Endothelial cell (in vitro differentiated cells): ENCODE measurements at regions not wholly inside any gene's neighbourhood (a gene's known extent, or its start where the extent isn't known, plus 50 kb on each side); places are given as distances from the start of the nearest gene placed in this dataset.

Experiments used
- DNase-seq: peaks from one replicate; pipeline ENCODE4 v3.0.0; 2021; ENCODE audit warnings: low spot score
- H3K27ac Mint-ChIP-seq: one replicate; pipeline ENCODE4 v1.8.0; 2021; ENCODE audit warnings: mixed read lengths, inconsistent platforms; ENCODE audit not compliant: unreplicated experiment
- H3K27me3 Mint-ChIP-seq: one replicate; pipeline ENCODE4 v1.8.0; 2021; ENCODE audit warnings: mild to moderate bottlenecking, moderate library complexity, mixed read lengths, inconsistent platforms; ENCODE audit not compliant: unreplicated experiment
- H3K36me3 Mint-ChIP-seq: one replicate; pipeline ENCODE4 v1.8.0; 2021; ENCODE audit warnings: mild to moderate bottlenecking, low read depth, mixed read lengths, inconsistent platforms; ENCODE audit not compliant: unreplicated experiment
- H3K4me1 Mint-ChIP-seq: one replicate; pipeline ENCODE4 v1.8.0; 2021; ENCODE audit warnings: mild to moderate bottlenecking, mixed read lengths, inconsistent platforms; ENCODE audit not compliant: unreplicated experiment
- H3K4me3 Mint-ChIP-seq: one replicate; pipeline ENCODE4 v1.8.0; 2021; ENCODE audit warnings: mild to moderate bottlenecking, mixed read lengths, inconsistent platforms; ENCODE audit not compliant: unreplicated experiment
- H3K9me3 Mint-ChIP-seq: one replicate; pipeline ENCODE4 v1.8.0; 2021; ENCODE audit warnings: mixed read lengths, inconsistent platforms; ENCODE audit not compliant: unreplicated experiment
- CTCF ChIP-seq: fragments of 200-600 bp; sonication (generic); IDR thresholded peaks from one replicate; pipeline ENCODE4 v1.5.0; 2021; ENCODE audit warnings: antibody characterized with exemption; ENCODE audit not compliant: unreplicated experiment

GRCh38 chr4:62914758-62915157, 1494.5 kb downstream of the TECRL start:
- DNase-seq, result no peak
- Mint-ChIP-seq H3K9me3 (no peaks in the 10 kb centered on the region), H3K27me3 (no peaks in the 10 kb centered on the region), H3K4me3 (no peak overlapping the region), H3K36me3 (no peaks in the 10 kb centered on the region), H3K4me1 (no peaks in the 10 kb centered on the region), H3K27ac (no peak overlapping the region)
- no peak for TF ChIP-seq CTCF

GRCh38 chr4:62913065-62913464, 1496.2 kb downstream of the TECRL start:
- Mint-ChIP-seq H3K9me3 (no peaks in the 10 kb centered on the region), H3K4me1 (no peaks in the 10 kb centered on the region), H3K27me3 (no peaks in the 10 kb centered on the region), H3K27ac (no peak overlapping the region), H3K4me3 (no peak overlapping the region), H3K36me3 (no peaks in the 10 kb centered on the region)
- no peak for TF ChIP-seq CTCF
- no peak for DNase-seq

GRCh38 chr4:62912531-62912930, 1496.7 kb downstream of the TECRL start:
- Mint-ChIP-seq H3K9me3 (no peaks in the 10 kb centered on the region), H3K4me1 (no peaks in the 10 kb centered on the region), H3K27me3 (no peaks in the 10 kb centered on the region), H3K4me3 (no peak overlapping the region), H3K27ac (no peak overlapping the region), H3K36me3 (no peaks in the 10 kb centered on the region)
- TF ChIP-seq CTCF, result no peak
- DNase-seq, result no peak

GRCh38 chr4:62909238-62909637, 1500.0 kb downstream of the TECRL start:
- TF ChIP-seq CTCF, result no peak
- no peaks in the 10 kb centered on the region for H3K9me3 Mint-ChIP-seq
- no peaks in the 10 kb centered on the region for H3K27me3 Mint-ChIP-seq
- H3K36me3 Mint-ChIP-seq, result no peaks in the 10 kb centered on the region
- H3K27ac Mint-ChIP-seq, result no peak overlapping the region
- no peak for DNase-seq
- no peak overlapping the region for H3K4me3 Mint-ChIP-seq
- no peaks in the 10 kb centered on the region for H3K4me1 Mint-ChIP-seq

- no peak overlapping the region for H3K27ac Mint-ChIP-seq
- no peaks in the 10 kb centered on the region for H3K9me3 Mint-ChIP-seq
- H3K4me3 Mint-ChIP-seq, result no peak overlapping the region
- no peaks in the 10 kb centered on the region for H3K27me3 Mint-ChIP-seq
- no peaks in the 10 kb centered on the region for H3K36me3 Mint-ChIP-seq
- TF ChIP-seq CTCF, result no peak
- DNase-seq, result no peak
- H3K4me1 Mint-ChIP-seq, result no peaks in the 10 kb centered on the region
Measured at GRCh38 chr4:62901101-62901500, 1508.1 kb downstream of the TECRL start.
